ENCODE measurements at regions not wholly inside any gene's neighbourhood (a gene's known extent, or its start where the extent isn't known, plus 50 kb on each side); places are given as distances from the start of the nearest gene placed in this dataset.

- no peak overlapping the region for H3K9ac ChIP-seq
- no peaks in the 10 kb centered on the region for H3F3A ChIP-seq (replicated peaks; ENCODE audit: insufficient read depth)
- CTCF ChIA-PET: interaction anchor here (0.7 to 5.0 kb wide), 32 partner anchors 8 to 535 kb away, joined by 3 to 29 read pairs (median 4); partner anchors contain the start of gene GPC1
- 66% methylated on average over 16 of the region's 22 CpGs for WGBS (ENCODE audit: low lambda C conversion rate)
- no peak overlapping the region for H3K4me2 ChIP-seq
- no peaks in the 10 kb centered on the region for H3K9me3 ChIP-seq
- no peak overlapping the region; a peak in 2 of 4 replicates for H3K4me3 ChIP-seq (ENCODE audit: low read depth in 2 of 2, low read length in 1 of 2)
- TF ChIP-seq MEF2A (IDR thresholded peaks at IDR 0.05; ENCODE audit: borderline replicate concordance, low read depth) (no peak), USF1 (IDR thresholded peaks at IDR 0.05; ENCODE audit: borderline replicate concordance, low read depth) (no peak), POLR2AphosphoS5 (IDR thresholded peaks at IDR 0.05; ENCODE audit: low read depth, low read length) (no peak), CHD2 (IDR thresholded peaks at IDR 0.05; ENCODE audit: low read length, partially characterized antibody) (no peak), FOXM1 (IDR thresholded peaks at IDR 0.05; ENCODE audit: low read depth) (no peak), GABPA (IDR thresholded peaks at IDR 0.05; ENCODE audit: low read depth) (no peak), MXI1 (IDR thresholded peaks at IDR 0.05; ENCODE audit: low read depth, low read length) (no peak), PBX3 (IDR thresholded peaks at IDR 0.05) (no peak), NRF1 (IDR thresholded peaks at IDR 0.05; ENCODE audit: low read depth, low read length) (no peak), REST (IDR thresholded peaks at IDR 0.05; ENCODE audit: low read depth, low read length) (no peak), FOXJ3 (CRISPR knock-in tag; IDR thresholded peaks at IDR 0.05) (no peak), YY1 (IDR thresholded peaks at IDR 0.05; ENCODE audit: low read depth) (no peak), EP300 (IDR thresholded peaks at IDR 0.05; ENCODE audit: borderline replicate concordance in 1 of 2, low read depth in 1 of 2, low read length in 1 of 2) (no peak), IRF3 (IDR thresholded peaks at IDR 0.05; ENCODE audit: low read depth, low read length) (no peak), EZH2phosphoT487 (IDR thresholded peaks at IDR 0.05; ENCODE audit: borderline replicate concordance, low read depth) (no peak), JUND (IDR thresholded peaks at IDR 0.05) (no peak), SMC3 (IDR thresholded peaks at IDR 0.05; ENCODE audit: low read depth, low read length) (no peak), RAD21 (IDR thresholded peaks at IDR 0.05; ENCODE audit: low read length) (no peak)
- H2AFZ ChIP-seq (ENCODE audit: low read depth): no peak overlapping the region
- DNase-seq: no peak
- H3K36me3 ChIP-seq (replicated peaks in 1 of 2; ENCODE audit: control insufficient read depth in 1 of 2, insufficient read depth in 2 of 2, low read length in 1 of 2): no peaks in the 10 kb centered on the region
- POLR2A ChIA-PET: interaction anchor here (0.6 kb wide), 1 partner anchor 61 kb away, joined by 4 read pairs; no protein-coding TSS in a partner anchor
- peaks cover 0 to 23% of the 10 kb centered on the region in 2 experiments; a peak in 1 of 4 replicates for H3K4me1 ChIP-seq (ENCODE audit: control insufficient read depth in 1 of 2, insufficient read depth in 2 of 2, low read depth in 1 of 2, low read length in 1 of 2)
- H3K79me2 ChIP-seq (ENCODE audit: insufficient read depth): no peaks in the 10 kb centered on the region
- no peak overlapping the region for H3K27ac ChIP-seq (ENCODE audit: low read depth in 2 of 2, low read length in 1 of 2)
- H4K20me1 ChIP-seq (ENCODE audit: insufficient read depth): no peaks in the 10 kb centered on the region
- no peaks in the 10 kb centered on the region for H3K9me2 ChIP-seq
- no peaks in the 10 kb centered on the region for H3K27me3 ChIP-seq (ENCODE audit: insufficient read depth)
These were observed 91.9 kb upstream of the OTOS start for GRCh38 chr2:240232264-240232915.

All from SK-N-SH (cell line).